Common myeloid progenitor, CD34-positive (primary cell): ENCODE measurements at regions not wholly inside any gene's neighbourhood (a gene's known extent, or its start where the extent isn't known, plus 50 kb on each side); places are given as distances from the start of the nearest gene placed in this dataset.

Experiments used
- CTCF ChIA-PET: fragments of 350-600 bp; sonication (Branson Sonifier 250); formaldehyde crosslinking; loops from one replicate; lab custom pipeline; 2021; ENCODE audit warnings: antibody characterized with exemption; lab: Charles Lee
- POLR2A ChIA-PET: fragments of 350-600 bp; sonication (Branson Sonifier 250); formaldehyde crosslinking; loops from one replicate; lab custom pipeline; 2021; ENCODE audit warnings: antibody characterized with exemption; lab: Charles Lee
- DNase-seq, 3 donors: peaks; one replicate each; pipeline versions ENCODE4 v3.0.0 to v3.0.0-alpha.2; 2013
- H3K27ac ChIP-seq, 2 experiments: 1 replicate in 1 of 2; 2 replicates in 1 of 2; pipeline ENCODE4 v1.7.0; 2013; ENCODE audit warnings: inconsistent platforms in 2 of 2, low read length in 2 of 2, mild to moderate bottlenecking in 2 of 2, low read depth in 1 of 2, moderate library complexity in 1 of 2; ENCODE audit not compliant: severe bottlenecking in 2 of 2, insufficient read depth in 1 of 2, poor library complexity in 1 of 2
- H3K27me3 ChIP-seq, 5 experiments: replicated peaks in 2 of 5; 1 replicate in 3 of 5; 2 replicates in 2 of 5; pipeline versions ENCODE4 v1.6.1 to v1.7.0; 2013; ENCODE audit warnings: low read length in 4 of 5, mild to moderate bottlenecking in 2 of 5, moderate library complexity in 2 of 5, inconsistent platforms in 1 of 5; ENCODE audit not compliant: insufficient read depth in 5 of 5, control insufficient read depth in 4 of 5
- H3K36me3 ChIP-seq, 4 experiments: 1 replicate in 2 of 4; 2 replicates in 2 of 4; pipeline versions ENCODE4 v1.6.1 to v1.7.0; 2013; ENCODE audit warnings: low read length in 3 of 4, control low read depth in 1 of 4, mild to moderate bottlenecking in 1 of 4; ENCODE audit not compliant: control insufficient read depth in 4 of 4, insufficient read depth in 4 of 4
- H3K4me1 ChIP-seq, 4 experiments: 1 replicate in 3 of 4; 2 replicates in 1 of 4; pipeline versions ENCODE4 v1.6.1 to v1.7.1; 2013; ENCODE audit warnings: low read length in 3 of 4, mild to moderate bottlenecking in 3 of 4, control low read depth in 1 of 4, inconsistent platforms in 1 of 4, moderate library complexity in 1 of 4; ENCODE audit not compliant: control insufficient read depth in 4 of 4, insufficient read depth in 4 of 4; ENCODE audit errors: control extremely low read depth in 1 of 4
- H3K4me3 ChIP-seq, 7 experiments: 1 replicate in 4 of 7; 2 replicates in 3 of 7; pipeline versions ENCODE4 v1.5.1 to v1.7.0; 2013; ENCODE audit warnings: mild to moderate bottlenecking in 7 of 7, low read length in 6 of 7, moderate library complexity in 6 of 7, inconsistent platforms in 2 of 7, low read depth in 2 of 7, control low read depth in 1 of 7; ENCODE audit not compliant: insufficient read depth in 4 of 7, control insufficient read depth in 1 of 7; ENCODE audit errors: extremely low read depth in 1 of 7
- H3K9me3 ChIP-seq, 5 experiments: 1 replicate in 4 of 5; 2 replicates in 1 of 5; pipeline versions ENCODE4 v1.6.1 to v1.7.1; 2013; ENCODE audit warnings: low read length in 4 of 5, mild to moderate bottlenecking in 2 of 5, inconsistent platforms in 1 of 5, low read depth in 1 of 5, moderate library complexity in 1 of 5; ENCODE audit not compliant: control insufficient read depth in 4 of 5, insufficient read depth in 2 of 5; ENCODE audit errors: control extremely low read depth in 1 of 5
- WGBS: methylation state at CpG from one replicate; pipeline ENCODE4 v1.1.5; 2013; ENCODE audit not compliant: insufficient coverage; 5-methylcytosine and 5-hydroxymethylcytosine counted together

- ChIA-PET POLR2A (no interaction called here), CTCF (interaction anchor here (1.1 kb wide), 1 partner anchor 15 kb away, joined by 3 read pairs; no protein-coding TSS in a partner anchor)
- H3K4me3 ChIP-seq, result no peak overlapping the region
- DNase-seq, result no peak
- H3K27ac ChIP-seq, result no peak overlapping the region
- no peaks in the 10 kb centered on the region for H3K4me1 ChIP-seq
- no peaks in the 10 kb centered on the region for H3K9me3 ChIP-seq
- 100% methylated on average over 1 of the region's 1 CpG for WGBS
- no peaks in the 10 kb centered on the region for H3K36me3 ChIP-seq
- H3K27me3 ChIP-seq, result no peaks in the 10 kb centered on the region
Measured at GRCh38 chr9:81045658-81046057, 643.7 kb downstream of the TLE1 start.

- H3K27me3 ChIP-seq, result peaks cover 0 to 2% (median 0%) of the 10 kb centered on the region in 5 experiments
- no peak overlapping the region for H3K4me3 ChIP-seq
- H3K9me3 ChIP-seq, result no peaks in the 10 kb centered on the region
- no peak for DNase-seq
- ChIA-PET POLR2A (no interaction called here), CTCF (no interaction called here)
- 90% methylated on average over 2 of the region's 2 CpGs for WGBS
- H3K36me3 ChIP-seq, result no peaks in the 10 kb centered on the region
- no peak overlapping the region for H3K27ac ChIP-seq
- H3K4me1 ChIP-seq, result no peaks in the 10 kb centered on the region
Measured at GRCh38 chr9:81037889-81038288, 651.5 kb downstream of the TLE1 start.

- H3K4me3 ChIP-seq, result no peak overlapping the region
- H3K27ac ChIP-seq, result no peak overlapping the region
- POLR2A ChIA-PET, result no interaction called here
- CTCF ChIA-PET, result interaction anchor here (0.8 to 1.0 kb wide), 2 partner anchors 10 to 12 kb away, joined by 3 read pairs; no protein-coding TSS in a partner anchor
- no peaks in the 10 kb centered on the region for H3K9me3 ChIP-seq
- no peaks in the 10 kb centered on the region for H3K4me1 ChIP-seq
- H3K27me3 ChIP-seq, result peaks cover 0 to 2% (median 0%) of the 10 kb centered on the region in 5 experiments
- no peaks in the 10 kb centered on the region for H3K36me3 ChIP-seq
- DNase-seq, result no peak
- WGBS, result 83% methylated on average over 1 of the region's 1 CpG
Measured at GRCh38 chr9:81035601-81036000, 653.7 kb downstream of the TLE1 start.

GRCh38 chr9:81035171-81035570 lies 654.2 kb downstream of the TLE1 start:
- ChIA-PET CTCF (interaction anchor here (1.0 kb wide), 1 partner anchor 11 kb away, joined by 3 read pairs; no protein-coding TSS in a partner anchor), POLR2A (no interaction called here)
- Histone ChIP-seq H3K4me3 (no peak overlapping the region), H3K27ac (no peak overlapping the region), H3K27me3 (peaks cover 0 to 2% (median 0%) of the 10 kb centered on the region in 5 experiments), H3K4me1 (no peaks in the 10 kb centered on the region), H3K9me3 (no peaks in the 10 kb centered on the region), H3K36me3 (no peaks in the 10 kb centered on the region)
- no peak for DNase-seq
- WGBS, result 96% methylated on average over 3 of the region's 4 CpGs

- no CpG with 5 or more reads among the region's 1 CpG for WGBS
- Histone ChIP-seq H3K27me3 (no peaks in the 10 kb centered on the region), H3K27ac (no peak overlapping the region), H3K36me3 (no peaks in the 10 kb centered on the region), H3K9me3 (no peaks in the 10 kb centered on the region), H3K4me1 (no peaks in the 10 kb centered on the region), H3K4me3 (no peak overlapping the region)
- ChIA-PET CTCF (no interaction called here), POLR2A (no interaction called here)
- DNase-seq, result no peak
Measured at GRCh38 chr9:81032831-81033230, 656.5 kb downstream of the TLE1 start.

GRCh38 chr9:81032030-81032572 lies 657.2 kb downstream of the TLE1 start:
- Histone ChIP-seq H3K4me3 (no peak overlapping the region), H3K9me3 (no peaks in the 10 kb centered on the region), H3K36me3 (no peaks in the 10 kb centered on the region), H3K27me3 (no peaks in the 10 kb centered on the region), H3K4me1 (no peaks in the 10 kb centered on the region), H3K27ac (no peak overlapping the region)
- CTCF ChIA-PET, result no interaction called here
- 95% methylated on average over 2 of the region's 2 CpGs for WGBS
- DNase-seq, result no peak
- POLR2A ChIA-PET, result no interaction called here

GRCh38 chr9:81031422-81032029 lies 657.8 kb downstream of the TLE1 start:
- 97% methylated on average over 5 of the region's 7 CpGs for WGBS
- CTCF ChIA-PET, result interaction anchor here (1.6 kb wide), 1 partner anchor 14 kb away, joined by 3 read pairs; no protein-coding TSS in a partner anchor
- POLR2A ChIA-PET, result no interaction called here
- Histone ChIP-seq H3K36me3 (no peaks in the 10 kb centered on the region), H3K27me3 (no peaks in the 10 kb centered on the region), H3K4me3 (no peak overlapping the region), H3K27ac (no peak overlapping the region), H3K9me3 (no peaks in the 10 kb centered on the region), H3K4me1 (no peaks in the 10 kb centered on the region)
- no peak for DNase-seq
